DND-41 (cell line): ENCODE measurements at regions not wholly inside any gene's neighbourhood (a gene's known extent, or its start where the extent isn't known, plus 50 kb on each side); places are given as distances from the start of the nearest gene placed in this dataset.

Experiments used
- EZH2 ChIP-seq: IDR thresholded peaks from 3 replicates; pipeline ENCODE4 v1.6.1; 2012; ENCODE audit warnings: borderline replicate concordance, low read depth, mild to moderate bottlenecking, moderate library complexity, low read length, inconsistent platforms; ENCODE audit not compliant: severe bottlenecking
- TF ChIP-seq, protein P1 (sequence below): IDR thresholded peaks from 2 replicates; pipeline ENCODE4 v1.5.1; 2012; ENCODE audit warnings: borderline replicate concordance, low read length, moderate library complexity, mild to moderate bottlenecking; ENCODE audit not compliant: poor library complexity, severe bottlenecking; ENCODE audit errors: extremely low read depth

DNA sequence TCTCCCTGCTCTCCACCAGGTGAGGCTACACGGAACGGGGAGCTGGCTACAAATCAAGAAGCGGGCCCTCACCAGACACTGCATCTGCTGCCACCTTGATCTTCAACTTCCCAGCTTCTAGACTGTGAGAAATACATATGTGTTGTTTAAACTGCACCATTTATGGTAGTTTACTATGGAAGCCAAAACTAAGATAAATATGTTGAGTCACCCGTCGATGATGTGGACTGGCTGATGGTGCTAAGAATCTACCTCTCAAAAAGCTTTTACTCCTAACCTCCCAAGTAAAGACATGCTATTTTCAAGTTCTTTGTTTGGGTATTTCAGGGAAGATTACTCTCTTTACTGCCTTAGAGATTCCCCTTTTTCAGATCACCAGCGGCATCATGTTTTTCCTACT is 110.9 kb downstream of the VGLL3 start:
- TF ChIP-seq EZH2, result no peak
- TF ChIP-seq, protein P1, sequence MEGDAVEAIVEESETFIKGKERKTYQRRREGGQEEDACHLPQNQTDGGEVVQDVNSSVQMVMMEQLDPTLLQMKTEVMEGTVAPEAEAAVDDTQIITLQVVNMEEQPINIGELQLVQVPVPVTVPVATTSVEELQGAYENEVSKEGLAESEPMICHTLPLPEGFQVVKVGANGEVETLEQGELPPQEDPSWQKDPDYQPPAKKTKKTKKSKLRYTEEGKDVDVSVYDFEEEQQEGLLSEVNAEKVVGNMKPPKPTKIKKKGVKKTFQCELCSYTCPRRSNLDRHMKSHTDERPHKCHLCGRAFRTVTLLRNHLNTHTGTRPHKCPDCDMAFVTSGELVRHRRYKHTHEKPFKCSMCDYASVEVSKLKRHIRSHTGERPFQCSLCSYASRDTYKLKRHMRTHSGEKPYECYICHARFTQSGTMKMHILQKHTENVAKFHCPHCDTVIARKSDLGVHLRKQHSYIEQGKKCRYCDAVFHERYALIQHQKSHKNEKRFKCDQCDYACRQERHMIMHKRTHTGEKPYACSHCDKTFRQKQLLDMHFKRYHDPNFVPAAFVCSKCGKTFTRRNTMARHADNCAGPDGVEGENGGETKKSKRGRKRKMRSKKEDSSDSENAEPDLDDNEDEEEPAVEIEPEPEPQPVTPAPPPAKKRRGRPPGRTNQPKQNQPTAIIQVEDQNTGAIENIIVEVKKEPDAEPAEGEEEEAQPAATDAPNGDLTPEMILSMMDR, result no peak
